Middle frontal gyrus (tissue), 1 donor: ENCODE measurements at regions not wholly inside any gene's neighbourhood (a gene's known extent, or its start where the extent isn't known, plus 50 kb on each side); places are given as distances from the start of the nearest gene placed in this dataset.
"Not testable (repeated sequence)": the region's sequence is repeated elsewhere in the genome, so short reads cannot be mapped to it uniquely, and the experiment has no call there.

Source experiments
- DNase-seq: peaks from one replicate; pipeline ENCODE4 v3.0.0-alpha.2; 2015; ENCODE audit warnings: low spot score; ENCODE audit errors: extremely low spot score

DNA sequence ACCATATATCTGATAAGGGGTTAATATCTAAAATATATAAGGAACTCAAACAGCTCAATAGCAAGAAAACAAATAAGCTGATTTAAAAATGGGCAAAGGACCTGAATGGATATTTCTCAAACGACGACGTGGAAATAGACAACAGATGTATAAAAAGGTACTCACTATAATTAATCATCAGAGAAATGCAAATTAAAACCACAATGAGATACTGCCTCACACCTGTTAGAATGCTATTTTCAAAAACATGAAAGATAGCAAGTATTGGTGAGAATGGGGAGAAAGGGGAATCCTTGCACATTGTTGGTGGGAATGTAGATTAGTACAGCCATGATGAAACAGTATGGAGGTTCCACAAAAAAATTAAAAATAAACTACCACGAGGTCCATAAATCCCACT lies 163.2 kb downstream of the DKK1 start:
- DNase-seq: no peak

DNA sequence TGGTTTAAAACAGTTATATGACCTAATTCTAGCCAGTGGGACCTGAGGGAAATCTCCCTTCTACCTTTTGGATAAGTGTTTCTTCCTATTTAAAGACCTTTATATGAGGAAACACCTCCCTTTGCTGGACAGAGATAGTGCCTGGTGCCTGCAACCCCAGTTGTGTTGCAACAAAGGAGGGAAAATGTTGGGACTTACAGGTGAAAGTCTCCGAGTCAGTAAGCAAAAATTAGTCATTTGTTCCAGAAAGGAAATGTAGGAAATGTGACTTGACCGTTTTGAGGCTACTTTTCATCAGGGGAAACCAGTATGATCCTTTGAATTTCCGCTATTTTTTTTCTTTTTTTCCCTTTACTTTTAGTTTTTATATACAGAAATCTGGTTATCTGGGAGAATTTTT lies 165.5 kb downstream of the DKK1 start:
- no peak for DNase-seq

DNA sequence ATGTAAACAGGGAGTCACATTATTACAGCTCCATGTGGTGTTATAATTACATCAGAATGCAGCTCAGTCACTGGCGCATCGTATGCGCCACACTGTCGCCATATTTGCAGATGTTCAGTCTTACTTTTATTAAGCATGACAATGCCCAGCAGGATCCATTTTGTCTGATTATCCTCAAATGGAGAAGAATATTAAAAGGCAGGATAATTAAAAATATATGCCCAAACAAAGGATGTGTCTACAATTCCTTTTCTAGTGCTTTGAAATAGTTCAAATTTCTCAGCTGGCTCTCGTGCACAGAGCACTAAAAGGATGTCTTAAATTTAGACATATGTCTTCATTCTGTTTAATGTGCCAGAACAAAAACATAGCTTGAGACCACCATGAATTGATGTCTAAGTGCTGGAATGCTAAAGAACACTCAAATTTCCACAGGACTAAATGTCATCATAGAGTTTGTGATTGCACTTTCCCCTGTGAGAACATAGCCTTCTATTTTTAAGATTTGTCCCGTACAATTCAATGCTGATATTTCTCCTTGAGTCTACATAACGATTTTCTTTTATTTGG lies 168.0 kb downstream of the DKK1 start:
- DNase-seq: no peak

DNA sequence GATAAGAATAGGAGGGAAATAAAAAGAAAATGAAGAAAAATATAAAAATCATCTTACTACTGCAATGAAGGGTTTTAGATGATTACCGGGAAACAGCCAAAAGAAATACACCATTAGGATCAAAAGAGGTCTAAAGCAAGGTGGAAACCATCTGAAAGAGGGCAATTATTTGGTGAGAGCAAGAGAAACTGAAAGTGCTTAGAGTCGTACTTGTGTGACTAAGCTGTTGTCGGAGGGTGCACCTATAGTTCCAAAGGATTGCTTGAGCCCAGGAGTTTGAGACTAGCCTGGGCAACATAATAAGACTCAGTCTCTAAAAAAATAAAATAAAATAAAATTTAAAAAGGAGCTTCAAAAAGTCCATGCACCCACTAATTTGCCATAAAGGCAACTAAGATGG lies 169.5 kb downstream of the DKK1 start:
- DNase-seq: no peak

DNA sequence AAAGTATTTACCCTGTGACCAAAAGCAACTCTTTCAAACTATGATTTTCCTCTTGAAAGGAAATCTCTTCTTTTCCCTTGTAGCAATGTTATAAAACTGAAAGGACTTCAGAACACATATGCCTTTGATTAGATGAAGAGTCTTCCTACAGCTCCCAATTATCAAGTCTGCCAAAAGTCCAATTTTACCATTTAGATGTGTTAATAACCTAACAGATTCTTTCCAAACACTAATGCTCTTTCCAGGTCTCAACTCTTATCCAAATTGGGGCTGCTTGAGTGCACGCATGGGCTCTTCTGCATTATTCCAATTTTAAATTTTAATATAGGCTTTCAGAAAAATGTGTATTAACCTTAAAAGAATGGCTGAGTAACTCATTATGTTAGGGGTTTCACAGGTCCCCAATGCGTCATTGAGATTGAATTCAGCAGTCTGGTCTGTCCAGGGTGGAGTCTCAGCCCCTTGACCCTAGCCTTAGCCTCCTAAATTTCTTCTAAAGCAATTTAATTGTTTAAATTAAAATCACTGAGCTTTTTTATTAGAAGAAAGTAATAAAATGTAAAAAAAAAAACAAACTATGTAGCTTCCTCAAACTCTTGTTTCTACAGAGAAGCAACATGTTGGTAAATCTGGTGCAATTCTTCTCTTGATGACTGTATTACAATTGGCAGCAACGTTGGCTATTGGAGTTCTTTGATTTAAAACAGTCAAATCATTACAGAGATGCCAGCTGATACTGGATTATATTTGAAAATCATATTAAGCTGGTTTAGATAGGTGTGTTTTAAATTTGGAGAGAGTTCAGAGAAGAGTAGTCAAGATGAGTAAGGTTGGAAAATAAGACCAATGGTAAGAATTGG lies 170.4 kb downstream of the DKK1 start:
- no peak for DNase-seq

DNA sequence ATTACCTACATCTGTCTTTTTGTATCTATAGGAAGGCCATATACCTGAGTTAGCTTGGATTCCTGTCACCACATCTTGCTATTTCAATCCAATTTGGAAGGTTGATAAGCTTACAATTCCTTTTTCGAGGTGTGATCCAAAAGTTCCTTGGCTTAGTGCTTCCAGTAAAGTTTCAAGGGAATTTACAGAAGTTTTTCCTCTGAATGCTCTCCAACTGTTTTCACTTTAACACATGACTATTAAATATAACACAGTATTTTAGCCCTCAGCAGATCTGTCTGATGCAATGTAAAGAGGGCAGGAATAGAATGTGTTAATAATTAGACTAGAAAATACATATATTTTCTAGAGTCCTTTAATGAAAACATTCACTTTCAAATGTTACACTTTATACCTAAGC lies 171.4 kb downstream of the DKK1 start:
- no peak for DNase-seq

DNA sequence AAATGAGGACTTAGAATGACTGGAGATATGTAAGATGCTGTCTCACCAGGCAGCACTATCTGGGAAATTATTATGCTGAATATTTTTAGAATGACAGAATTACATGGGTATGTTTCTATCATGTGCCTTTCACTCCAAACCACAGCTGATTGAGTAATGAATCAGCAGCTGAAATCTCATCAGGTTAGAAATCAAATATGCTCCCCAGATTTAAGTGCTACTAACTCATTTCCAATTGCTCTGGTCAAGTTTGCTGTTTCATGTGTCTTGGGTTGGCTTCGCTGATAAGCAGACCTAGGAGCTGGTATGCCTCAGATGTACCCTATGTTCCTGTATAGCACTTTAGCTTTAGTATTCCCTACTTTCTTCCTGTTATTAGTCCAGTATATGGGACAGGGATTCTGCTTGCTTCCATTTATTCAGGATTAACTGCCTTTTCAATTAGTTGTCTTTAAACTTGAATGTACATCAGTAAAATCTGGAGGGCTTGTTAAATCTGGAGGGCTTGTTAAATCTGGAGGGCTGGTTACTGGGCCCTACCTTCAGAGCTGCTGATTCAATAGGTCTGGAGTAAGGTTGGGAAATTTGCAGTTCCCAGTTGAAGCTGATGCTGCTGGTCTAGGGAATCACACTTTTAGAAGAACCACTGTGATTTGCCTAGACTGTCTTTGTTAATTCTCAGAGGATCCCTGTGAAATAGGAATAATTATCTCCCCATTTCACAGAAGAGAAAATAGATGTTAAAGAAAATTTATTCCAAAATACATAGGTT lies 172.9 kb downstream of the DKK1 start:
- no peak for DNase-seq

DNA sequence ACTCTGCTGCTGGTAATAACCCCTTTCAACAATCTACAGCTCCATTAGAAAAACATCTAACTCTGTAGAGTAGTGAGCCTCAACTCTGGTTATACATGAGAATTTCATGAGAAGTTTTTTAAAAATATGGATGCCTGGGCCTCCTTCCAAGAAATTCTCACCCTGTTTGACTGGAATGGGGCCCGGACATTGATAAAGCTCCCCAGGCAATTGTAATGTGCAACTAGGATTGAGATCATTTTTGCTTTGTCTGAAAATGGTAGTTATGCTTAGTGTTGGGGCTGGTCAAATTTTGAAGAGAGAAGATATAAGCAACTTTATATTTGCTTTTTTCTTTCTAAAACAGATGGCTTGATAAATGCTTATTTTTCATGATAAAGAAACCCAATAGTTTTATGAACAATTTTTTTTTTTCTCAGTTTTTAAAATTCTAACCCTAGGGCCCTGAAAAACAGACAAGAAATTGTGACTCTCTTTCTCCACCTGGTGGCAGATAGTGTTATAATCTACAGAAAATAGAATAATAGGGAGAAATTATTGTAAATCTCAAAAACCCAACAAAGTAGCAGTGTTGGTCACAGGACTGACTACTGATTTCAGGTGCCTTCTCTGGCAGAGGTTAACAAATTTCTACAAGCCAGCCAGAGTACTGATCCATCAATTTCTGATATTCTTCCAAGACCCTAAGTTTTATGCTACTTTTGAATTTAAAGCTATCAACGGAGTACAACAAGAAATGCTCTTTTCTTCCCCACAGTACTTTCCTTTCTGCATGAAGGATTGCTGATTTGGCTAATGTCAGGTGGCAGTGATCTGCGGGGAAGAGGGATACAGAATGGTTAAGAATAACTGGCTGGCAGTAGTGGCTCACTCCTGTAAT lies 174.8 kb downstream of the DKK1 start:
- DNase-seq: peak; percentile 47

DNA sequence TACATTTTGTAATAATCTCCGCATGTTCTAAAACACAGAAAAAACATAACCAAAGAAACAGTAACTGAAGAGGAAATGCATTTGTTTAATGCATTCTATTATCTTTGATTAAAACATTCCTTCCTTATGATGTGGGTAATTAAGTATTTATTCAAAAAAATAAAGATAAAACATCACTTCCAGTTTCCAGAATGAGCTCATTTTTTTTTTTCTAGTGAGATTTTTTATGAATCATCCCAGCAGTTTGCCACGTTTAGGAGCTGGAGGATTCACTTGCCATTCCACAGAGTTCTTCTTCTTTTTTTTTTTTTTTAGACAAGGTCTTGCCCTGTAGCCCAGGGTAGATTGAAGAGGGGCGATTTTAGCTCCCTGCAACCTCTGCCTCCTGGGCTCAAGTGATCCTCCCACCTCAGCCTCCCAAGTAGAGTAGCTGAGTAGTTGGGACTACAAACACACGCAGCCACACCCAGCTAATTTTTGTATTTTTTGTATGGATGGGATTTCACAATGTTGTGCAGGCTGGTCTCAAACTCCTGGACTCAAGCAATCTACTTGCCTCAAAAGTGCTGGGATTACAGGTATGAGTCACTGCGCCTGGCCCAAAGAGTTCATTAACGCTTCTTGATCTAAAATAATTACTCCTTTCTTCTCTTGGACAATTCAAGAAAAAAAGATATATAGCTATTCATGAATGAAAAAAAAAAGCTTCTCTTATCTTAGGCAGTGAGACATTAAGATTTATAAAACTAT lies 177.3 kb downstream of the DKK1 start:
- DNase-seq: no peak

DNA sequence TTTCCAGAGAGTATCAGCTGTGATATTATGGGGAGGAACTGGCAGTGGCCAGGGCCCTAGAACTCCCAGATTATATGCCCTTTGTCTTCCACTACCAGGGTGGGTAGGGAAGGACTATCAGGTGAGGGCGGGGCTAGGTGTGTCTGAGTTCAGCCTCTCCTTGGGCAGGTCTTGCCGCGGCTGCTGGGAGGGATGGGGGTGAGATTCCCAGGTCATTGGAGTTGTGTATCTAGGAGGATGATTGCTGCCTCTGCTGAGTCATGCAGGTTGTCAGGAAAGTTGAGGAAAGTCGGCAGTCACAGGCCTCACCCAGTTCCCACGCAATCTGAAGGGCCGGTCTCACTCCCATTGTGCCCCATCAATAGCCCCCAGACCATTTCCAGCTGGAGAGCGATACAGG lies 185.2 kb downstream of the DKK1 start:
- DNase-seq: no peak

DNA sequence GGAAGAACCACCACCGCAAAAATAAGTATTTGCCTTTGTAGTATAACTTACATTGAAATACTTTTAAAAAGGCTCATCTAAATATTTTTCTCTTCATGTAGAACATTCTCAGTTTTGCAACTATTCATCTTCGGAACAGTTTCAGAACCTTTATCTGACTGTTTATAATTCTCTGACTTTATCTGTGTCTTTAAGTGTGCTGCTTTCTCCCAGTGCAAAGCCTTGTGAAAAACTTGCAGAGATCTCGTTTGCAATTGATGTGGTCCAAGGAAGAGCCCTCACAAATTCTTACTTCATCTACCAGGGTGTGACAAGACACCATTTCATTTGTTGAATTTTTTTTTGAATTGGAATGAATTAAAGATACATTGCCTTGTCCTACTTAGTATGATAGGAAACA lies 186.4 kb downstream of the DKK1 start:
- no peak for DNase-seq

DNA sequence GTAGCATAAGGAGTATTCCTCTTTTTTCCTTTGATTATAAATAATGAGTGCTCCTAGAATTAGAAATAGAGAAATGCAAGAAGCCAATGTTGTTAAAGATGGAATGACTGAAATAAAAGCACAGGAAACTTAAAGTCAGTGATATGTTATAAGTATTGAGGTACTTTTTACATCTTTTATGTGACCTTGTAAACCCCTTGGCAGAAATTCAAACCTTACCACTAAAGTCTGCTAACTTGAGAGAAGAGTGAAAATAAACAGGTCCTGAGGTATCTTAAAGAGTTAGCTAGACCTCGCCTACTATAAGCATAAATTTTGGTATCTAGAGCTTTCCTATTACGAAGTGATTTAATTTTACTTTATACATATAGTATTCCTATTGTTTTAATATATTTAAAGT lies 188.2 kb downstream of the DKK1 start:
- no peak for DNase-seq

DNA sequence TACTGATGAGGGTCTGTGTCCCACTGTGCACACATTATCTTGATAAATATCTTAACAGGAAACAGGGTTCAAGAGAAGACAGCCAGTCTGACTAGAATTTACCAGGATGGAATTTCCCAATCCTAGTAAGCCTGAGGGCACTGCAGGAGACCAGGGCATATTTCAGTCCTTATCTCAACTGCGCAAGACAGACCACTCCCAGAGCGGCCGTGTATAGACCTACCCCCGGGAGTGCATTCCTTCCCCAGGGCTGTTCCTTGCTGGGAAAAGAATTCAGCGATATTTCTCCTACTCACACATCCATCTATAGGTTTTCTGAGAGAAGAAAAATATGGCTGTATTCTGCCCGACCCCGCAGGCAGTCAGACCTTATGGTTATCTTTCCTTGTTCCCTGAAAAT lies 191.3 kb downstream of the DKK1 start:
- not testable (repeated sequence) for DNase-seq

DNA sequence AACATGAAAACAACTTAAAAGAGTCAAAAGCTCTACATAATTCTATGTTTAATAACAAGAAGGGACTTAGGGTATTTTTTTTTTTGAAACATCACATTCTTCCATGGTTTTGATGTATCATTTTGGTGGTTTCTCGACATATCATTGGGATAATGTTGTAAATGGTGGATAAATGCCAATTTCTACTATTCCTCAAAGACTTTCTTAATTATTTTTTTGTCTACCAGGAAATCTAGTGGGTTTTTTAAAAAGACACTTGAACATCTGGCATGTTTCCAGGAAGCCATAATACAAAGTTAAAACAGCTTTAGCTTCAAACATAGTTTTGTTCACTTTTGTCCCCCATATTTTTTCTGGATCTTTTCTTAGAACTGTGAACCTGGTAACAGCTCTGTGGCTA lies 200.4 kb downstream of the DKK1 start:
- no peak for DNase-seq

DNA sequence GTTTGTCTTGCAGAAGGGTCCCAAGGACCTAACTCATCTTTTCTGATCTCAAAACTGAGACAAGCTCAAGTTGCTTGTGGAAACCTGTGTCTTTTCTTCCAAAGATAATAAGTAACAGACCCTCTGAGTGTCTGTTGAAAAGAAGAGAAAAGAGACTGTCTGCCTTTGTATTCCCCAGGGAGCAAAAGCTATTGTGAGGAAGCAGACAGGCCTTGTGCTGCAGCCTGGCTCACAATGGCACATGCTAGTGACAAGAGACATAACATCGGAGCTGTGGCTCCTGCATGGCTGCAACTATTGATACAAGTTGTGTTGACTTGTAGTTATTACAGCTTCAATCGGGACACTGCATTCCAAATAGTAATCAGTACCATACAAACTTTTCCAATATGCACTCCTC lies 202.9 kb downstream of the DKK1 start:
- no peak for DNase-seq

DNA sequence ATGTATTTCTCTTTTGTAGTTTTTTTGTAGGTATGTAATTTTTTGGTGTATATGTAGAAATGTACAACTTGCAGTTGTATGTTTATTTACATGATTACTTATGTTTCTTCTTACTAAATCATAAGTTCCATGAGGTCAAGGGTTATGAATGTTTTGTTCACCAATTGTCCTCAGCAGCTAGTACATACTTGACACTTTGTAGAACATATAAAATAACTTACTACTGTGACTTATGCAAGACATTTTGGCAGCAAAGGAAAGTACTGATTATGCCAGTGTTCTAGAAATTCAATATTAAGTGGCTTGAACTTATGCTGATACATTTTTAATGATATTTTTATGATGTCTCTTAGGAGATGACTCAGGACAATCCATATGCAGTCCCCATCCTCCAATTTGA lies 209.6 kb downstream of the DKK1 start:
- DNase-seq: no peak

DNA sequence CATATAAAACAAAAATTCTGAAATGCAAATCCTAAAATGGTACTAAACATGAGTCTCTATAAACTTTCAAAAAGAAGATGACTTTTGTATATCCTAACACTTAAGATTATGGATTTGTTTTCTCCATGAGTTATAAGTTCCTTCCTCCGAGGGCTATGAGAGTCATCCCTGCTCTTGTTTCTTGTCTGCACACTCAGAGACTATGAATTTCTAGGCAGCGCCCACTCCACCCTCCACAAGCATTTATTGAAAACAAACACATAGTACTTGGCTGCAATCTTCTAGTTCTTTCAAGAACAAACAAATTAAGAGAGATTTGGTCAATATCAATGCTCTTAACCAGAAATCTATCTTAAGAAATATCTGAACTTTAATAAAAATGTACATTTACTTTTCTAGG lies 211.7 kb downstream of the DKK1 start:
- no peak for DNase-seq

DNA sequence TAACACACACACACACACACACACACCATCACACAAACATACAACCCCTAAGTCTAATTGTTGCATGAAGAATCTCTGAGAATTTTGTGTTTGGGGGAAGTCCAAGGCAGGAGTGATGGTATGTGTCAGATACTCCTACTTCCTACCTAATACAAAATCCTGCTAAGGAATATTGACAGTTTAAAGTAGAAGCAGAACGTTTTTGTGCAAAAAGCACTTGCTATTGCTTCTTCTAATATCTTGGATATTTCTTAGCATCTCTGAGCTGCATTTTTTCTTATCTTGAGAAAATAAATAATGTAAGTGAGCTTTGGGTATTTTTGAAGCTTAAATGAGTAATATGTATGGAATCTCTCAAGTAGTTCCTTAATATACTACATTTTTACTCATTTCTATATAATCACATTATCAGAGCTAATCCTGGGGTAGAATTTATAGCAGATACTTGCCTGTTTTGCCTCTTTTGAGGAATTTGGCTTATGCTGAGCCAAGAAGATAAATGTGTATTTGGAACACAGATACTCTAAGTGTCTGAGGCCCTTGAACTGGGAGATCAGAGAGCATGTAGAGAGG lies 212.3 kb downstream of the DKK1 start:
- no peak for DNase-seq

DNA sequence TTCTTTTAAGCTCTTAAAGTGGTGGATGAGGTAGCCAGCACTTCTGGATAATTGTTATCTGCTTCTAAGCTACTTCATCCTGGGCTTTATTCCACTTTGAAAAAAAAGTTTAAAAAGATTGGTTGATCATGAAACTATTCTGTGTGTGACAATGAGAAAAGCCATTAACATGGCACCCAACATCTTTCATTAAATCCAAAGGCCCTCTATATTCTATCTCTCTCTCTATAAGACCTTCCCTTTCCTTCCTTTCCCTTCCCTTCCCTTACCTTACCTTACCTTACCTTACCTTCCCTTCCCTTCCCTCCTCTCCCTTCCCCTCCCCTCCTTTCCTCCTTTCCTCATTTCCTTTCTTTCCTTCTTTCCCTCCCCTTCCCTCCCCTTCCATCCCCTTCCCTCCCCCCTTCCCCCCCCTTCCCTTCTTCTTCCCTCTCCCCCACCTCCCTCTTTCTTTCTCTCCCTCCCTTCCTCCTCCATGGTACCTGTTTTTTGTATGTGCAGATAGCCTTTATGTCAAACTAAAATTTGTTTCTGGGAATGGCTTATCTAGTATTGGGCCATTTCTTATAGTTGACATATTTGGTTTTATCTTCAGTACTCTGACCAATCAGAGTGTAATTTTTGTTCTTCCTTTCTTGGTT lies 218.7 kb downstream of the DKK1 start:
- DNase-seq: no peak

DNA sequence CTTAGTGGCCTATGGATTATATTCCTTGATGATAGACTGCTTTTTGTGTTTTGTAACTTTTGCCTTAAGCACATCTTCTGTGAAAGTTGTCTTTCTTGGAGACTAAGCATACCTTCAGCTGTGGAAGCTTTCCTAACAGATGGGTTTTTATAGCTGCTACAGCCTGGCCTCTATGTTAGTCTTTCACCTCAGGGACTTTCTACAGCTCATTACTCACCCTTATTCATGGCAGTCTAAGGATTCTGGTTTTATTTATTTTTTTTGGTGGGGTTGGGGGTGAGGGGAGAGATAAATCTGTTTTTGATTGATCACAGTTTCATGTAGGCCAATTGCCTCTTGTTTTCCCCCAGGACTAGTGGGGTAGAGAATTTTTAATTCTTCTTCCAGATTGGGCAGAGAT lies 219.9 kb downstream of the DKK1 start:
- DNase-seq: no peak
